Myocyte (in vitro differentiated cells): ENCODE measurements at regions not wholly inside any gene's neighbourhood (a gene's known extent, or its start where the extent isn't known, plus 50 kb on each side); places are given as distances from the start of the nearest gene placed in this dataset.

Experiments used
- DNase-seq: peaks from one replicate; pipeline ENCODE4 v3.0.0-alpha.2; 2012; ENCODE audit warnings: low read depth

- no peak for DNase-seq
Observed at GRCh38 chr15:70556779-70557178, 206.6 kb downstream of the UACA start.

GRCh38 chr15:70556151-70556741, 207.1 kb downstream of the UACA start:
- no peak for DNase-seq

- no peak for DNase-seq
Observed at GRCh38 chr15:70555713-70556112, 207.6 kb downstream of the UACA start.

GRCh38 chr15:70547846-70548487, 215.4 kb downstream of the UACA start:
- DNase-seq = no peak

- DNase-seq = no peak
Observed at GRCh38 chr15:70545526-70545925, 217.8 kb downstream of the UACA start.

GRCh38 chr15:70541511-70541910, 221.8 kb downstream of the UACA start:
- no peak for DNase-seq

GRCh38 chr15:70539912-70540530, 223.3 kb downstream of the UACA start:
- DNase-seq = no peak

GRCh38 chr15:70539409-70539808, 223.9 kb downstream of the UACA start:
- no peak for DNase-seq

GRCh38 chr15:70538278-70538677, 225.1 kb downstream of the UACA start:
- DNase-seq = no peak

GRCh38 chr15:70535955-70536338, 227.4 kb downstream of the UACA start:
- DNase-seq = no peak

- no peak for DNase-seq
Observed at GRCh38 chr15:70535071-70535954, 228.0 kb downstream of the UACA start.

GRCh38 chr15:70533931-70534742, 229.2 kb downstream of the UACA start:
- DNase-seq = no peak

GRCh38 chr15:70532531-70533186, 230.7 kb downstream of the UACA start:
- no peak for DNase-seq

GRCh38 chr15:70531576-70531975, 231.8 kb downstream of the UACA start:
- no peak for DNase-seq

GRCh38 chr15:70530906-70531305, 232.5 kb downstream of the UACA start:
- DNase-seq = no peak

- DNase-seq = no peak
Observed at GRCh38 chr15:70530503-70530902, 232.9 kb downstream of the UACA start.

GRCh38 chr15:70530017-70530499, 233.3 kb downstream of the UACA start:
- no peak for DNase-seq

GRCh38 chr15:70528816-70529215, 234.5 kb downstream of the UACA start:
- DNase-seq = no peak

GRCh38 chr15:70528270-70528706, 235.1 kb downstream of the UACA start:
- DNase-seq = no peak

- no peak for DNase-seq
Observed at GRCh38 chr15:70526974-70527325, 236.4 kb downstream of the UACA start.
